K562 (cell line): ENCODE measurements at regions not wholly inside any gene's neighbourhood (a gene's known extent, or its start where the extent isn't known, plus 50 kb on each side); places are given as distances from the start of the nearest gene placed in this dataset.

Experiments
- ATAC-seq: fragments of 200-7000 bp; cut with Tn5 transposase; 3 replicates; pipeline ENCODE4 v1.9.1; 2020; ENCODE audit warnings: moderate library complexity
- BruUV-seq: library from RNA; stranded (reverse); fragments of 400-500 nt; replicated peaks from 2 replicates; lab custom pipeline; 2021; lab: Mats Ljungman, UMichigan
- CTCF ChIA-PET: fragments of 300-600 bp; formaldehyde crosslinking; extraction: SDS; loops from one replicate; lab custom pipeline; 2021; ENCODE audit warnings: low intra/inter-chr PET ratio; lab: Yijun Ruan, JAX
- POLR2A ChIA-PET: fragments of 300-600, 350-650 bp; sonication (Branson Sonifier 250); formaldehyde crosslinking; extraction: SDS; loops from one replicate; lab custom pipeline; 2021; ENCODE audit warnings: antibody characterized with exemption, inconsistent platforms; lab: Yijun Ruan, JAX
- DNase-seq, 4 experiments: peaks; one replicate each; pipeline versions ENCODE4 v3.0.0 to v3.0.0-alpha.2; 2011 to 2018; ENCODE audit warnings: low spot score in 3 of 4, mixed read lengths in 3 of 4; ENCODE audit errors: extremely low read depth in 1 of 4
- FAIRE-seq: peaks from 2 replicates; lab custom pipeline; 2011; peaks lifted over from hg19 to GRCh38; lab: Jason Lieb, UNC
- H2AFZ ChIP-seq: 2 replicates; pipeline ENCODE4 v1.6.0; 2011; ENCODE audit warnings: low read depth, low read length, control low read depth, inconsistent platforms
- H3K27ac ChIP-seq: fragments of 200-600 bp; 3 replicates; pipeline ENCODE4 v1.8.0; 2011; ENCODE audit warnings: low read depth, mild to moderate bottlenecking, control low read depth, inconsistent platforms, low read length, moderate library complexity, mixed read lengths; ENCODE audit errors: extremely low read depth
- H3K27me3 ChIP-seq, 2 experiments: fragments of 300-600 bp in 1 of 2; 2 replicates in 1 of 2; 3 replicates in 1 of 2; pipeline versions ENCODE4 v1.6.0 to v1.8.0; 2011; ENCODE audit warnings: inconsistent platforms in 2 of 2, low read length in 2 of 2, mild to moderate bottlenecking in 1 of 2, mixed read lengths in 1 of 2, moderate library complexity in 1 of 2; ENCODE audit not compliant: control insufficient read depth in 2 of 2, insufficient read depth in 2 of 2
- H3K36me3 ChIP-seq: fragments of 300-600 bp; 3 replicates; pipeline ENCODE4 v1.8.0; 2011; ENCODE audit warnings: mild to moderate bottlenecking, low read length, inconsistent platforms; ENCODE audit not compliant: control insufficient read depth, insufficient read depth
- H3K4me1 ChIP-seq, 2 experiments: fragments of 200-600 bp in 1 of 2; replicated peaks in 1 of 2; 2 replicates in 1 of 2; 3 replicates in 1 of 2; pipeline versions ENCODE4 v1.5.1 to v1.8.0; 2011; ENCODE audit warnings: inconsistent platforms in 2 of 2, low read length in 2 of 2, mild to moderate bottlenecking in 1 of 2, mixed read lengths in 1 of 2, moderate library complexity in 1 of 2; ENCODE audit not compliant: control insufficient read depth in 2 of 2, insufficient read depth in 2 of 2
- H3K4me2 ChIP-seq: 2 replicates; pipeline ENCODE4 v1.6.1; 2011; ENCODE audit warnings: low read length, control low read depth, inconsistent platforms, mixed read lengths; ENCODE audit not compliant: insufficient read depth
- H3K4me3 ChIP-seq: fragments of 200-600 bp; sonication (generic), shearing (Covaris generic); 2 replicates; pipeline ENCODE4 v1.5.1; 2016; ENCODE audit warnings: control low read depth, inconsistent platforms
- H3K79me2 ChIP-seq: fragments of 200-600 bp; 3 replicates; pipeline ENCODE4 v1.8.0; 2011; ENCODE audit warnings: low read length, inconsistent platforms; ENCODE audit not compliant: control insufficient read depth, insufficient read depth
- H3K9ac ChIP-seq, 2 experiments: 2 replicates each; pipeline versions ENCODE4 v1.6.0 to v1.6.1; 2011; ENCODE audit warnings: low read depth in 2 of 2, low read length in 2 of 2, control low read depth in 1 of 2, inconsistent platforms in 1 of 2, mild to moderate bottlenecking in 1 of 2, mixed read lengths in 1 of 2; ENCODE audit not compliant: insufficient read depth in 1 of 2
- H3K9me1 ChIP-seq: one replicate; pipeline ENCODE4 v1.6.0; 2011; ENCODE audit warnings: inconsistent platforms, mild to moderate bottlenecking, low read length, moderate library complexity; ENCODE audit not compliant: control insufficient read depth, insufficient read depth
- H3K9me3 ChIP-seq: replicated peaks from 2 replicates; pipeline ENCODE4 v1.5.1; 2011; ENCODE audit warnings: low read depth, low read length, inconsistent platforms; ENCODE audit not compliant: control insufficient read depth, insufficient read depth
- H4K20me1 ChIP-seq: replicated peaks from 2 replicates; pipeline ENCODE4 v1.6.1; 2011; ENCODE audit warnings: low read length, inconsistent platforms, mixed read lengths; ENCODE audit not compliant: control insufficient read depth, insufficient read depth
- DNMT1 ChIP-seq: fragments of 450-650 bp; IDR thresholded peaks from 2 replicates; pipeline ENCODE4 v1.6.1; 2016; ENCODE audit warnings: antibody characterized with exemption, mild to moderate bottlenecking
- GABPB1 ChIP-seq: sonication (generic); formaldehyde crosslinking; IDR thresholded peaks from 2 replicates; pipeline ENCODE4 v1.8.0; 2022; ENCODE audit warnings: mild to moderate bottlenecking, missing genetic modification reagents
- KAT8 ChIP-seq: fragments of 450-650 bp; IDR thresholded peaks from 2 replicates; pipeline ENCODE4 v1.6.1; 2016; ENCODE audit warnings: low read depth, mild to moderate bottlenecking
- ZNF785 ChIP-seq: fragments of 250-450 bp; sonication (Bioruptor Pico); IDR thresholded peaks from 2 replicates; pipeline ENCODE4 v1.4.0; 2020; ENCODE audit warnings: mild to moderate bottlenecking
- WGBS: fragments of 100-300 bp; shearing (Covaris generic); methylation state at CpG from one replicate; pipeline ENCODE4 v1.1.6; 2016; ENCODE audit warnings: low coverage, mixed read lengths; ENCODE audit not compliant: insufficient coverage; ENCODE audit errors: missing lambda C conversion rate; 5-methylcytosine and 5-hydroxymethylcytosine counted together
- in situ Hi-C: fragments of 300-500 bp; cut with MboI; formaldehyde crosslinking; loops from 4 replicates; pipeline ENCODE4 v1.15.0; 2018; ENCODE audit warnings: inconsistent platforms, mixed read lengths
- intact Hi-C: fragments of 100-400 bp; cut with micrococcal nuclease; formaldehyde crosslinking; loops from 2 replicates; pipeline ENCODE4 v1.14.2; 2022
- TF ChIP-seq, protein P1 (sequence below): fragments of 250-450 bp; sonication (Bioruptor Pico); IDR thresholded peaks from 2 replicates; pipeline ENCODE4 v1.5.0; 2020; ENCODE audit warnings: mild to moderate bottlenecking

DNA sequence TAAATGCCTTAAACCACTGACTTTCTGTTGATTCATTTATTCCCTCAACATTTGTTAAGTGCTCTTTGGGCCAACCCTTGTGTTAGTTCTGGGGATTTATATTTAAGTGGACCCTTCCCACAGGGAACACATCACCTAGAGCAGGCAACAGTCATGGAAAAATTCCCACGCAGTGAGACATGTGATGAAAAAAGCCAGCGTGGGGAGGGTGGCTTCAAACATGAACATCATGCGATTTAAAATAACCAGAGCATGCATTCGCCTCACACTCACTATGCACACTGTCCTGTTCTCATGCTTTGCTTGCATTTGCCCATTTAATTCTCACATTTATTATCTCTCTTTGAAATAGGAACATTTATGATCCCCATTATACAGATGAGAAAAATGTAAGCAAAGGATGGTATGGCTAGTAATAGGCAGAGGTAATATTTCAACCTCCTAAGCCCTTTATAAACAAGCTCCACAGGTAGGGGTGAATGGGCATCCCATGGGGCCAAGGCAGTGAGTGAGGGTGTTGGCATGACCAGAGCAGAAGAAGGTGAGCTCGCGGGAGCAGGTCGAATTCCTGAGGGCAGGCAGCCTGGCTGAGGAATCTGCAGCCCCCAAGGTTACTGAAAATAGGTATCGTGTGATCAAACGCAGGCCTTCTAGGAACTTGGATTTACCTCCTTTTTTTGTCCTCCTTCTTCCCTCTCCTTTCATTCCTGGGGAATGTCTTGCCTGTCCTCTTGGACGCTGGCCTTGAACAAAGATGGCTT lies 297.8 kb downstream of the MYCN start:
- TF ChIP-seq, protein P1, sequence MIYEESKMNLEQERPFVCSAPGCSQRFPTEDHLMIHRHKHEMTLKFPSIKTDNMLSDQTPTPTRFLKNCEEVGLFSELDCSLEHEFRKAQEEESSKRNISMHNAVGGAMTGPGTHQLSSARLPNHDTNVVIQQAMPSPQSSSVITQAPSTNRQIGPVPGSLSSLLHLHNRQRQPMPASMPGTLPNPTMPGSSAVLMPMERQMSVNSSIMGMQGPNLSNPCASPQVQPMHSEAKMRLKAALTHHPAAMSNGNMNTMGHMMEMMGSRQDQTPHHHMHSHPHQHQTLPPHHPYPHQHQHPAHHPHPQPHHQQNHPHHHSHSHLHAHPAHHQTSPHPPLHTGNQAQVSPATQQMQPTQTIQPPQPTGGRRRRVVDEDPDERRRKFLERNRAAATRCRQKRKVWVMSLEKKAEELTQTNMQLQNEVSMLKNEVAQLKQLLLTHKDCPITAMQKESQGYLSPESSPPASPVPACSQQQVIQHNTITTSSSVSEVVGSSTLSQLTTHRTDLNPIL = no peak
- TF ChIP-seq ZNF785 (CRISPR knock-in tag) = no peak
- Histone ChIP-seq H3K79me2 (no peaks in the 10 kb centered on the region), H2AFZ (no peak overlapping the region), H3K27ac (no peak overlapping the region), H3K9me1 (no peaks in the 10 kb centered on the region), H3K9me3 (no peaks in the 10 kb centered on the region), H3K4me3 (no peak overlapping the region), H3K9ac (no peak overlapping the region), H3K27me3 (peaks cover 0 to 4% of the 10 kb centered on the region in 2 experiments; a peak in 1 of 5 replicates), H3K4me2 (no peak overlapping the region), H4K20me1 (no peaks in the 10 kb centered on the region; the same call in 1 of the 2 replicates), H3K4me1 (no peaks in the 10 kb centered on the region), H3K36me3 (no peaks in the 10 kb centered on the region)
- POLR2A ChIA-PET = no interaction called here
- FAIRE-seq (no peak), ATAC-seq (no peak), DNase-seq (no peak)
- CTCF ChIA-PET = no interaction called here
- WGBS = 0% methylated on average over 10 of the region's 10 CpGs
- BruUV-seq = no TSS peak
- intact Hi-C loops = no loop called here
- in situ Hi-C loops = no loop called here

DNA sequence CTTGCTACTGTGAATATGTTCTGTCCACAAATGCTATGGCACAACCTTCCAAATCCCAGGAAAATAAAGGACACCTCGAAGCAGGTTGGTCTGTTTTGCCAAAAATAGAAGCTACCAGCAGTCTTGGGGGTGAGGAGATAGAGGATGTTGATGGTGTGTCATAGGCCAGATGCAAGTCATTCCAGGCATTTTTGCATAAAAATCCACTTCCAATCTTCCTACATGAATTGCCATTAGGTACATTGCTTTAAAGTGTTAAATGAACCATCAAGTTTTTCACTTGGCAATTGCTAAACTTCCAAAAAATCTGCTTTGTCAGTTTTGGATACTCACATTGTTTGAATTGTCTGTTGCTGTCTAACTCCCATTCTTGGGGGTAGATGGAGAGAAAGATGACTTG lies 295.4 kb downstream of the MYCN start:
- Histone ChIP-seq H3K36me3 (no peaks in the 10 kb centered on the region), H3K9ac (no peak overlapping the region), H3K9me1 (no peaks in the 10 kb centered on the region), H3K27ac (no peak overlapping the region), H3K27me3 (peaks cover 0 to 4% of the 10 kb centered on the region in 2 experiments; a peak in 1 of 5 replicates), H4K20me1 (no peaks in the 10 kb centered on the region), H3K4me3 (no peak overlapping the region), H2AFZ (no peak overlapping the region), H3K4me2 (no peak overlapping the region), H3K79me2 (no peaks in the 10 kb centered on the region), H3K9me3 (no peaks in the 10 kb centered on the region), H3K4me1 (no peaks in the 10 kb centered on the region)
- DNase-seq = no peak
- BruUV-seq = no TSS peak
- 0% methylated on average over 1 of the region's 1 CpG for WGBS
- POLR2A ChIA-PET = no interaction called here
- intact Hi-C loops = no loop called here
- in situ Hi-C loops = no loop called here
- FAIRE-seq = no peak
- CTCF ChIA-PET = no interaction called here
- ATAC-seq = no peak
- TF ChIP-seq DNMT1 = no peak
- TF ChIP-seq GABPB1 (CRISPR knock-in tag) = no peak
- TF ChIP-seq KAT8 = no peak
